HEK293 (cell line): ENCODE measurements at regions not wholly inside any gene's neighbourhood (a gene's known extent, or its start where the extent isn't known, plus 50 kb on each side); places are given as distances from the start of the nearest gene placed in this dataset.

ENCODE experiments used
- CTCF ChIP-seq: fragments of 450-650 bp; formaldehyde crosslinking; IDR thresholded peaks from 2 replicates; pipeline ENCODE4 v1.5.1; 2016; ENCODE audit warnings: missing biosample characterization, missing genetic modification characterization
- ELK4 ChIP-seq: IDR thresholded peaks from 2 replicates; pipeline ENCODE4 v1.6.1; 2011; ENCODE audit warnings: mild to moderate bottlenecking, low read depth, low read length, borderline replicate concordance
- IKZF3 ChIP-seq: fragments of 450-650 bp; IDR thresholded peaks from 2 replicates; pipeline ENCODE4 v1.5.0; 2018; ENCODE audit warnings: missing biosample characterization, mild to moderate bottlenecking, missing genetic modification characterization, moderate library complexity
- ZNF157 ChIP-seq: fragments of 450-650 bp; formaldehyde crosslinking; IDR thresholded peaks from 2 replicates; pipeline ENCODE4 v1.5.1; 2016; ENCODE audit warnings: missing biosample characterization, missing genetic modification characterization
- ZNF274 ChIP-seq, 2 experiments: fragments of 200-500 bp in 1 of 2; fragments of 450-650 bp in 1 of 2; sonication (Bioruptor generic) in 1 of 2; formaldehyde crosslinking in 1 of 2; IDR thresholded peaks; 2 replicates each; pipeline versions ENCODE4 v1.5.1 to v1.6.1; 2014 to 2016; ENCODE audit warnings: borderline replicate concordance in 1 of 2, inconsistent platforms in 1 of 2, low read length in 1 of 2, missing biosample characterization in 1 of 2, missing genetic modification characterization in 1 of 2
- ZNF37A ChIP-seq: fragments of 450-650 bp; IDR thresholded peaks from 2 replicates; pipeline ENCODE4 v1.5.1; 2018; ENCODE audit warnings: missing biosample characterization, missing genetic modification characterization
- ZNF76 ChIP-seq: fragments of 450-650 bp; formaldehyde crosslinking; IDR thresholded peaks from 2 replicates; pipeline ENCODE4; 2016; ENCODE audit warnings: low read depth, missing biosample characterization, missing genetic modification characterization, borderline replicate concordance
- TF ChIP-seq, protein P1 (sequence below): fragments of 450-650 bp; formaldehyde crosslinking; IDR thresholded peaks from 2 replicates; pipeline ENCODE4 v1.5.1; 2016; ENCODE audit warnings: missing biosample characterization, missing genetic modification characterization

GRCh38 chrX:10903523-10903922 lies 207.6 kb upstream of the HCCS start:
- TF ChIP-seq ZNF157 (tag by site-specific recombination) (no peak), ZNF274 (IDR thresholded peaks at IDR 0.05; ENCODE audit: low read length) (no peak), ZNF274 (tag by site-specific recombination; IDR thresholded peaks at IDR 0.05; ENCODE audit: borderline replicate concordance) (no peak), CTCF (tag by site-specific recombination) (no peak), ZNF76 (tag by site-specific recombination) (no peak), IKZF3 (no peak), ZNF37A (tag by site-specific recombination) (no peak), ELK4 (no peak)
- TF ChIP-seq, protein P1, sequence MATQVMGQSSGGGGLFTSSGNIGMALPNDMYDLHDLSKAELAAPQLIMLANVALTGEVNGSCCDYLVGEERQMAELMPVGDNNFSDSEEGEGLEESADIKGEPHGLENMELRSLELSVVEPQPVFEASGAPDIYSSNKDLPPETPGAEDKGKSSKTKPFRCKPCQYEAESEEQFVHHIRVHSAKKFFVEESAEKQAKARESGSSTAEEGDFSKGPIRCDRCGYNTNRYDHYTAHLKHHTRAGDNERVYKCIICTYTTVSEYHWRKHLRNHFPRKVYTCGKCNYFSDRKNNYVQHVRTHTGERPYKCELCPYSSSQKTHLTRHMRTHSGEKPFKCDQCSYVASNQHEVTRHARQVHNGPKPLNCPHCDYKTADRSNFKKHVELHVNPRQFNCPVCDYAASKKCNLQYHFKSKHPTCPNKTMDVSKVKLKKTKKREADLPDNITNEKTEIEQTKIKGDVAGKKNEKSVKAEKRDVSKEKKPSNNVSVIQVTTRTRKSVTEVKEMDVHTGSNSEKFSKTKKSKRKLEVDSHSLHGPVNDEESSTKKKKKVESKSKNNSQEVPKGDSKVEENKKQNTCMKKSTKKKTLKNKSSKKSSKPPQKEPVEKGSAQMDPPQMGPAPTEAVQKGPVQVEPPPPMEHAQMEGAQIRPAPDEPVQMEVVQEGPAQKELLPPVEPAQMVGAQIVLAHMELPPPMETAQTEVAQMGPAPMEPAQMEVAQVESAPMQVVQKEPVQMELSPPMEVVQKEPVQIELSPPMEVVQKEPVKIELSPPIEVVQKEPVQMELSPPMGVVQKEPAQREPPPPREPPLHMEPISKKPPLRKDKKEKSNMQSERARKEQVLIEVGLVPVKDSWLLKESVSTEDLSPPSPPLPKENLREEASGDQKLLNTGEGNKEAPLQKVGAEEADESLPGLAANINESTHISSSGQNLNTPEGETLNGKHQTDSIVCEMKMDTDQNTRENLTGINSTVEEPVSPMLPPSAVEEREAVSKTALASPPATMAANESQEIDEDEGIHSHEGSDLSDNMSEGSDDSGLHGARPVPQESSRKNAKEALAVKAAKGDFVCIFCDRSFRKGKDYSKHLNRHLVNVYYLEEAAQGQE (tag by site-specific recombination): no peak
